ENCODE measurements at regions not wholly inside any gene's neighbourhood (a gene's known extent, or its start where the extent isn't known, plus 50 kb on each side); places are given as distances from the start of the nearest gene placed in this dataset.

GRCh38 chr5:17817990-17818389, 183.7 kb downstream of the TAF11L14 start:
- TF ChIP-seq POLR2A (IDR thresholded peaks at IDR 0.05): no peak
- TF ChIP-seq, protein P1, sequence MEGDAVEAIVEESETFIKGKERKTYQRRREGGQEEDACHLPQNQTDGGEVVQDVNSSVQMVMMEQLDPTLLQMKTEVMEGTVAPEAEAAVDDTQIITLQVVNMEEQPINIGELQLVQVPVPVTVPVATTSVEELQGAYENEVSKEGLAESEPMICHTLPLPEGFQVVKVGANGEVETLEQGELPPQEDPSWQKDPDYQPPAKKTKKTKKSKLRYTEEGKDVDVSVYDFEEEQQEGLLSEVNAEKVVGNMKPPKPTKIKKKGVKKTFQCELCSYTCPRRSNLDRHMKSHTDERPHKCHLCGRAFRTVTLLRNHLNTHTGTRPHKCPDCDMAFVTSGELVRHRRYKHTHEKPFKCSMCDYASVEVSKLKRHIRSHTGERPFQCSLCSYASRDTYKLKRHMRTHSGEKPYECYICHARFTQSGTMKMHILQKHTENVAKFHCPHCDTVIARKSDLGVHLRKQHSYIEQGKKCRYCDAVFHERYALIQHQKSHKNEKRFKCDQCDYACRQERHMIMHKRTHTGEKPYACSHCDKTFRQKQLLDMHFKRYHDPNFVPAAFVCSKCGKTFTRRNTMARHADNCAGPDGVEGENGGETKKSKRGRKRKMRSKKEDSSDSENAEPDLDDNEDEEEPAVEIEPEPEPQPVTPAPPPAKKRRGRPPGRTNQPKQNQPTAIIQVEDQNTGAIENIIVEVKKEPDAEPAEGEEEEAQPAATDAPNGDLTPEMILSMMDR (IDR thresholded peaks at IDR 0.05): no peak
- H3K36me3 ChIP-seq (replicated peaks in 1 of 2): no peaks in the 10 kb centered on the region
- no peaks in the 10 kb centered on the region for H3K4me1 ChIP-seq (replicated peaks in 1 of 2)
- H3K27ac ChIP-seq: no peak overlapping the region
- no peak overlapping the region for H3K4me3 ChIP-seq
- H3K9me3 ChIP-seq (replicated peaks in 1 of 3): no peaks in the 10 kb centered on the region
- H3K27me3 ChIP-seq: no peaks in the 10 kb centered on the region
- intact Hi-C loops (cut with DNase I): no loop called here
- DNase-seq: no peak

DNA sequence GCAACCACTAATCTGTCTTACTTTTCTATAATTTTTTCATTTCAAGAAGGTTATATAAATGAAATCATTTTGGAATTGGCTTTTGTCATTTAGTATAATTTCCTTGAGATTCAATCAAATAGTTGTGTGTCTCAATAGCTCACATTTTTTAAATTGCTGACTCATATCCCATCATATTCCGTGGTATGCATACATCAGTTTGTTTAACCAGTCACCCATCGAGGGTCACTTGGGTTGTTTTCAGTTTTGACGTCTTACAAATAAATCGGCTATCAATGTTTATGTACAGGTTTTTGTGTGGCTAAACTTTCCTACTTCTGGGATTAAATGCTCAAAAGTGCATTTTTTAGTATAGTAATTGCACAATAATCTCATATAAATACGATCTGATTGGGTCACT, 185.5 kb downstream of the TAF11L14 start:
- Histone ChIP-seq H3K4me3 (no peak overlapping the region), H3K9me3 (replicated peaks in 1 of 3) (no peaks in the 10 kb centered on the region), H3K36me3 (replicated peaks in 1 of 2) (no peaks in the 10 kb centered on the region), H3K27me3 (no peaks in the 10 kb centered on the region), H3K27ac (no peak overlapping the region), H3K4me1 (replicated peaks in 1 of 2) (no peaks in the 10 kb centered on the region)
- 75 to 79% (median 75%) methylated on average over 5 of the region's 5 CpGs for WGBS, 4 donors
- TF ChIP-seq, protein P1 (IDR thresholded peaks at IDR 0.05): no peak
- TF ChIP-seq POLR2A (IDR thresholded peaks at IDR 0.05): no peak
- DNase-seq: no peak
- intact Hi-C loops (cut with DNase I): no loop called here

DNA sequence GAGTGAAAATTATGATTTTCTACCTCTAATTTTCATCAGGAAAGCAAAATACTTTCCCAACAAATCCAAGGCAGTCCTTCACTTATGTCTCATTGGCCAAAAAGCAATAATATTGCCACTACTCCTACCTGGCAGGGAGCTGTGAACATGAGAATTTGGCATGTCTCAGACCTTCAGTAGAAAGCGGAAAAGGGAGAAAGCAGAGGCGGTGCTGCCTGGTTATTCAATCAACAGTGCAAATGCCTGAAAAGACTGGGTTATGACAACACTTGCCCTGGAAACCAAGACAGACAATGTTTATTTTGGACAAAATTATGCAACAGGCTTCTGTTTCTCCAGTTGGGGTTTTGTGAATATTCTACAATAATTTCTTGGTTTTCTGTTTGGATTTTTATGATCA, 194.4 kb downstream of the TAF11L14 start:
- intact Hi-C loops (cut with DNase I): no loop called here
- no peak for DNase-seq
- H3K4me1 ChIP-seq (replicated peaks in 1 of 2): no peaks in the 10 kb centered on the region
- H3K27me3 ChIP-seq: no peaks in the 10 kb centered on the region
- H3K36me3 ChIP-seq (replicated peaks in 1 of 2): no peaks in the 10 kb centered on the region
- H3K4me3 ChIP-seq: no peak overlapping the region
- TF ChIP-seq, protein P1 (IDR thresholded peaks at IDR 0.05): no peak
- TF ChIP-seq POLR2A (IDR thresholded peaks at IDR 0.05): no peak
- no peaks in the 10 kb centered on the region for H3K9me3 ChIP-seq (replicated peaks in 1 of 3)
- WGBS, 4 donors: 49 to 71% (median 61%) methylated on average over 2 of the region's 2 CpGs
- H3K27ac ChIP-seq: no peak overlapping the region

- no peak for DNase-seq
- no peak for TF ChIP-seq POLR2A (IDR thresholded peaks at IDR 0.05)
- TF ChIP-seq, protein P1 (IDR thresholded peaks at IDR 0.05): no peak
- no peak overlapping the region for H3K4me3 ChIP-seq
- no peaks in the 10 kb centered on the region for H3K4me1 ChIP-seq (replicated peaks in 1 of 2)
- no peaks in the 10 kb centered on the region for H3K36me3 ChIP-seq (replicated peaks in 1 of 2)
- intact Hi-C loops (cut with DNase I): no loop called here
- no peaks in the 10 kb centered on the region for H3K9me3 ChIP-seq (replicated peaks in 1 of 3)
- no peak overlapping the region for H3K27ac ChIP-seq
- no peaks in the 10 kb centered on the region for H3K27me3 ChIP-seq
- 77 to 91% (median 85%) methylated on average over 2 to 3 of the region's 3 CpGs for WGBS, 4 donors
Measured at GRCh38 chr5:17829456-17829855, 195.2 kb downstream of the TAF11L14 start.

Measured in adrenal gland (tissue), 9 donors.